Vagina (tissue), 2 donors: ENCODE measurements at regions not wholly inside any gene's neighbourhood (a gene's known extent, or its start where the extent isn't known, plus 50 kb on each side); places are given as distances from the start of the nearest gene placed in this dataset.

Source experiments
- DNase-seq, 2 donors: peaks; one replicate each; pipeline ENCODE4 v3.0.0-alpha.2; 2017; ENCODE audit errors: extremely low spot score in 2 of 2
- H3K27ac ChIP-seq: fragments of 200-600 bp; sonication (generic); one replicate; pipeline ENCODE4 v1.5.1; 2019
- H3K27me3 ChIP-seq: fragments of 200-600 bp; sonication (generic); one replicate; pipeline ENCODE4 v1.5.1; 2019
- H3K36me3 ChIP-seq, 2 donors: fragments of 200-600 bp; sonication (generic); one replicate each; pipeline ENCODE4 v1.5.1; 2017 to 2019
- H3K4me1 ChIP-seq: fragments of 200-600 bp; sonication (generic); one replicate; pipeline ENCODE4 v1.5.1; 2019
- H3K4me3 ChIP-seq, 2 donors: fragments of 200-600 bp; sonication (generic); 1 replicate in 1 of 2; 2 replicates in 1 of 2; pipeline ENCODE4 v1.5.1; 2016 to 2019
- H3K9me3 ChIP-seq: fragments of 200-600 bp; sonication (generic); one replicate; pipeline ENCODE4 v1.5.1; 2019
- CTCF ChIP-seq, 3 experiments: fragments of 450-650 bp in 2 of 3; fragments of 200-600 bp in 1 of 3; sonication (generic) in 1 of 3; IDR thresholded peaks; one replicate each; pipeline ENCODE4 v1.5.1; 2017 to 2019; ENCODE audit warnings: antibody characterized with exemption in 3 of 3, mild to moderate bottlenecking in 2 of 3, moderate library complexity in 2 of 3
- POLR2A ChIP-seq, 2 donors: fragments of 450-650 bp; IDR thresholded peaks; one replicate each; pipeline ENCODE4 v1.6.1; 2017; ENCODE audit warnings: antibody characterized with exemption in 2 of 2, mild to moderate bottlenecking in 2 of 2, moderate library complexity in 2 of 2
- POLR2AphosphoS5 ChIP-seq, 2 donors: sonication (generic); formaldehyde crosslinking; IDR thresholded peaks; one replicate each; pipeline ENCODE4 v1.9.0; 2017; ENCODE audit warnings: antibody characterized with exemption in 2 of 2, mild to moderate bottlenecking in 2 of 2, low read depth in 1 of 2; ENCODE audit not compliant: insufficient read depth in 1 of 2
- intact Hi-C: fragments of 100-400 bp; cut with DNase I; formaldehyde crosslinking; loops from one replicate; pipeline ENCODE4 v1.15.1; 2023

- H3K27ac ChIP-seq: no peak overlapping the region
- H3K9me3 ChIP-seq: no peaks in the 10 kb centered on the region
- H3K4me3 ChIP-seq: no peak overlapping the region
- H3K27me3 ChIP-seq: no peaks in the 10 kb centered on the region
- TF ChIP-seq POLR2A (IDR thresholded peaks at IDR 0.05): no peak
- TF ChIP-seq POLR2AphosphoS5 (IDR thresholded peaks at IDR 0.05; ENCODE audit: insufficient read depth in 1 of 2, low read depth in 1 of 2): no peak
- TF ChIP-seq CTCF (IDR thresholded peaks at IDR 0.05): no peak
- no peak for DNase-seq
- intact Hi-C loops: no loop called here
- no peaks in the 10 kb centered on the region for H3K4me1 ChIP-seq
- no peaks in the 10 kb centered on the region for H3K36me3 ChIP-seq
Measured at GRCh38 chr10:32131388-32131787, 75.2 kb upstream of the KIF5B start.

- DNase-seq: no peak
- intact Hi-C loops: no loop called here
- H3K27ac ChIP-seq: no peak overlapping the region
- TF ChIP-seq POLR2A (IDR thresholded peaks at IDR 0.05): no peak
- no peak for TF ChIP-seq POLR2AphosphoS5 (IDR thresholded peaks at IDR 0.05; ENCODE audit: insufficient read depth in 1 of 2, low read depth in 1 of 2)
- TF ChIP-seq CTCF (IDR thresholded peaks at IDR 0.05): no peak
- H3K36me3 ChIP-seq: no peaks in the 10 kb centered on the region
- no peaks in the 10 kb centered on the region for H3K4me1 ChIP-seq
- no peaks in the 10 kb centered on the region for H3K27me3 ChIP-seq
- no peak overlapping the region for H3K4me3 ChIP-seq
- H3K9me3 ChIP-seq: no peaks in the 10 kb centered on the region
Measured at GRCh38 chr10:32130788-32131187, 74.6 kb upstream of the KIF5B start.

GRCh38 chr10:32125023-32125422 lies 68.8 kb upstream of the KIF5B start:
- Histone ChIP-seq H3K27ac (no peak overlapping the region), H3K9me3 (no peaks in the 10 kb centered on the region), H3K4me3 (no peak overlapping the region), H3K4me1 (no peaks in the 10 kb centered on the region), H3K36me3 (no peaks in the 10 kb centered on the region), H3K27me3 (no peaks in the 10 kb centered on the region)
- no peak for DNase-seq
- TF ChIP-seq POLR2A (IDR thresholded peaks at IDR 0.05): no peak
- TF ChIP-seq POLR2AphosphoS5 (IDR thresholded peaks at IDR 0.05; ENCODE audit: insufficient read depth in 1 of 2, low read depth in 1 of 2): no peak
- TF ChIP-seq CTCF (IDR thresholded peaks at IDR 0.05): no peak
- intact Hi-C loops: no loop called here

GRCh38 chr10:32123021-32123420 lies 66.8 kb upstream of the KIF5B start:
- H3K27me3 ChIP-seq: no peaks in the 10 kb centered on the region

GRCh38 chr10:32121648-32122047 lies 65.4 kb upstream of the KIF5B start:
- DNase-seq: no peak
- TF ChIP-seq POLR2AphosphoS5 (IDR thresholded peaks at IDR 0.05; ENCODE audit: insufficient read depth in 1 of 2, low read depth in 1 of 2) (no peak), POLR2A (IDR thresholded peaks at IDR 0.05) (no peak), CTCF (IDR thresholded peaks at IDR 0.05) (no peak)
- H3K4me1 ChIP-seq: no peaks in the 10 kb centered on the region
- no peak overlapping the region for H3K4me3 ChIP-seq
- no peaks in the 10 kb centered on the region for H3K9me3 ChIP-seq
- H3K27me3 ChIP-seq: no peaks in the 10 kb centered on the region
- H3K36me3 ChIP-seq: no peaks in the 10 kb centered on the region
- no peak overlapping the region for H3K27ac ChIP-seq
- intact Hi-C loops: no loop called here

More at GRCh38 chr10:32123021-32123420, 66.8 kb upstream of the KIF5B start:
- Histone ChIP-seq H3K4me1 (no peaks in the 10 kb centered on the region), H3K36me3 (no peaks in the 10 kb centered on the region), H3K27ac (no peak overlapping the region), H3K4me3 (no peak overlapping the region), H3K9me3 (no peaks in the 10 kb centered on the region)
- no peak for DNase-seq
- TF ChIP-seq POLR2A (IDR thresholded peaks at IDR 0.05) (no peak), CTCF (IDR thresholded peaks at IDR 0.05) (no peak)
- intact Hi-C loops: no loop called here
